ENCODE measurements at regions not wholly inside any gene's neighbourhood (a gene's known extent, or its start where the extent isn't known, plus 50 kb on each side); places are given as distances from the start of the nearest gene placed in this dataset.

- no peak for TF ChIP-seq POLR2AphosphoS5 (IDR thresholded peaks at IDR 0.05; ENCODE audit: low read depth, low read length)
- TF ChIP-seq REST (IDR thresholded peaks at IDR 0.05; ENCODE audit: insufficient read depth in 1 of 2, low read depth in 2 of 2, low read length in 2 of 2): no peak
- no peak for TF ChIP-seq FOXP2 (optimal IDR thresholded peaks at IDR 0.05; ENCODE audit: borderline replicate concordance, extremely low read depth, extremely low read length, insufficient read depth)
- TF ChIP-seq TAF1 (IDR thresholded peaks at IDR 0.05; ENCODE audit: borderline replicate concordance, insufficient read depth, low read length): no peak
- TF ChIP-seq SIN3A (IDR thresholded peaks at IDR 0.05; ENCODE audit: borderline replicate concordance, insufficient read depth, low read length): no peak
Measured at GRCh38 chr1:29381426-29381825, 145.1 kb downstream of the PTPRU start.

GRCh38 chr1:29380532-29380931 lies 144.2 kb downstream of the PTPRU start:
- TF ChIP-seq TAF1 (IDR thresholded peaks at IDR 0.05; ENCODE audit: borderline replicate concordance, insufficient read depth, low read length) (no peak), POLR2AphosphoS5 (IDR thresholded peaks at IDR 0.05; ENCODE audit: low read depth, low read length) (no peak), REST (IDR thresholded peaks at IDR 0.05; ENCODE audit: insufficient read depth in 1 of 2, low read depth in 2 of 2, low read length in 2 of 2) (no peak), FOXP2 (optimal IDR thresholded peaks at IDR 0.05; ENCODE audit: borderline replicate concordance, extremely low read depth, extremely low read length, insufficient read depth) (no peak), SIN3A (IDR thresholded peaks at IDR 0.05; ENCODE audit: borderline replicate concordance, insufficient read depth, low read length) (no peak)

- TF ChIP-seq POLR2AphosphoS5 (IDR thresholded peaks at IDR 0.05; ENCODE audit: low read depth, low read length) (no peak), REST (IDR thresholded peaks at IDR 0.05; ENCODE audit: insufficient read depth in 1 of 2, low read depth in 2 of 2, low read length in 2 of 2) (no peak), SIN3A (IDR thresholded peaks at IDR 0.05; ENCODE audit: borderline replicate concordance, insufficient read depth, low read length) (no peak), FOXP2 (optimal IDR thresholded peaks at IDR 0.05; ENCODE audit: borderline replicate concordance, extremely low read depth, extremely low read length, insufficient read depth) (no peak), TAF1 (IDR thresholded peaks at IDR 0.05; ENCODE audit: borderline replicate concordance, insufficient read depth, low read length) (no peak)
Measured at GRCh38 chr1:29379443-29380073, 143.2 kb downstream of the PTPRU start.

All from PFSK-1 (cell line).